ENCODE measurements at regions not wholly inside any gene's neighbourhood (a gene's known extent, or its start where the extent isn't known, plus 50 kb on each side); places are given as distances from the start of the nearest gene placed in this dataset.

GRCh38 chr2:177038787-177039484, 173.7 kb upstream of the HNRNPA3 start:
- no peak for DNase-seq

GRCh38 chr2:177042311-177042710, 170.3 kb upstream of the HNRNPA3 start:
- no peak for DNase-seq

GRCh38 chr2:177044671-177045070, 167.9 kb upstream of the HNRNPA3 start:
- no peak for DNase-seq

GRCh38 chr2:177048981-177049380, 163.6 kb upstream of the HNRNPA3 start:
- no peak for DNase-seq

GRCh38 chr2:177051278-177051677, 161.3 kb upstream of the HNRNPA3 start:
- DNase-seq = no peak

GRCh38 chr2:177052471-177052870, 160.1 kb upstream of the HNRNPA3 start:
- DNase-seq = no peak

GRCh38 chr2:177053038-177053437, 159.6 kb upstream of the HNRNPA3 start:
- DNase-seq = no peak

- DNase-seq = no peak
These were observed 158.9 kb upstream of the HNRNPA3 start for GRCh38 chr2:177053716-177054115.

- DNase-seq = no peak
These were observed 156.1 kb upstream of the HNRNPA3 start for GRCh38 chr2:177056481-177056929.

GRCh38 chr2:177058747-177059146, 153.8 kb upstream of the HNRNPA3 start:
- DNase-seq = no peak

GRCh38 chr2:177059293-177059692, 153.3 kb upstream of the HNRNPA3 start:
- no peak for DNase-seq

- DNase-seq = no peak
These were observed 149.3 kb upstream of the HNRNPA3 start for GRCh38 chr2:177063331-177063730.

- no peak for DNase-seq
These were observed 148.2 kb upstream of the HNRNPA3 start for GRCh38 chr2:177064422-177064821.

- no peak for DNase-seq
These were observed 143.6 kb upstream of the HNRNPA3 start for GRCh38 chr2:177068967-177069366.

- no peak for DNase-seq
These were observed 140.5 kb upstream of the HNRNPA3 start for GRCh38 chr2:177072090-177072489.

- DNase-seq = no peak
These were observed 139.0 kb upstream of the HNRNPA3 start for GRCh38 chr2:177073611-177074010.

- no peak for DNase-seq
These were observed 138.4 kb upstream of the HNRNPA3 start for GRCh38 chr2:177074099-177074710.

GRCh38 chr2:177075254-177075653, 137.3 kb upstream of the HNRNPA3 start:
- DNase-seq = no peak

GRCh38 chr2:177076636-177077179, 135.9 kb upstream of the HNRNPA3 start:
- DNase-seq = no peak

- DNase-seq = no peak
These were observed 134.8 kb upstream of the HNRNPA3 start for GRCh38 chr2:177077778-177078177.

- no peak for DNase-seq
These were observed 134.2 kb upstream of the HNRNPA3 start for GRCh38 chr2:177078416-177078815.

- no peak for DNase-seq
These were observed 133.7 kb upstream of the HNRNPA3 start for GRCh38 chr2:177078855-177079254.

GRCh38 chr2:177080746-177081284, 131.8 kb upstream of the HNRNPA3 start:
- no peak for DNase-seq

GRCh38 chr2:177084607-177085006, 128.0 kb upstream of the HNRNPA3 start:
- DNase-seq = no peak
